HG02571 (cell line): ENCODE measurements at regions not wholly inside any gene's neighbourhood (a gene's known extent, or its start where the extent isn't known, plus 50 kb on each side); places are given as distances from the start of the nearest gene placed in this dataset.

Experiments used
- ATAC-seq: cut with Tn5 transposase; IDR thresholded peaks from one replicate; pipeline ENCODE4 v1.9.1; 2021; ENCODE audit warnings: mild to moderate bottlenecking, moderate library complexity; ENCODE audit not compliant: unreplicated experiment

DNA sequence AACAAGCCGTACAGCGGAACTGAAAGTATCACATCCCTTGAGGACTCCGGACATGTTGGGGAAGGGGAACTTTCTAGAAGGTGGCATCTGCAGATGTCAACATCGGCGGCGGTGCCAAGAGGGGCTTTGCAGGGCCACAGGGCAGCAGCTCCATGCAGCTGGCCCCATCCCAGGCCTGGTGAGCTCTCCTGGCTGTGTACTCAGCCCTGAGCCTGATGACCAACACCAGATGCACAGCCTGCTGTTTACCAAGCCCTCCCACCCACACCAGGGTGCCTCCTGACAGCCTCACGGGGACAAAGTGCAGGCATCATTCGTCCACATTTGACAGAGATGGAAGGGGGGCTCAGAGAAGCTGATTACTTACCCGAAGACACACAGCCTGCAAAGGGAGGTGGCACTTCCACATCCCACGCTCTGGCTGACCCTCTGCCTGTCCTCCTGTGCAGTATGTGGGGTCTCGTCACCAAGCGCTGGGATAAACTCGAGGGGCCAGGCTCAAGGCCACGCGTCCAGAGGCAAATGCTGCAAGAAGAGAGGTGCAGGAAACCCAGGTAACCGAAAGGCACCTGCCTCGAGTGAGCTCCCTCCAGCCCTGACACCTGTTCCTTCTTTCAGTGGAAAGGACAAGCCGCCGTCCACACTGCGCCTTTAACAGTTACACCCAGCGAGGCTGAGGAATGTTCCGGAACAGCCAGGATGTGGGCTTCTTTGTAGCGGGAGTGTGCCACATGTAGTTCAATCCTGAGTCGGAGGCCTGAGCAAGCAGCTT, 69.0 kb upstream of the ASAP2 start:
- no peak for ATAC-seq

DNA sequence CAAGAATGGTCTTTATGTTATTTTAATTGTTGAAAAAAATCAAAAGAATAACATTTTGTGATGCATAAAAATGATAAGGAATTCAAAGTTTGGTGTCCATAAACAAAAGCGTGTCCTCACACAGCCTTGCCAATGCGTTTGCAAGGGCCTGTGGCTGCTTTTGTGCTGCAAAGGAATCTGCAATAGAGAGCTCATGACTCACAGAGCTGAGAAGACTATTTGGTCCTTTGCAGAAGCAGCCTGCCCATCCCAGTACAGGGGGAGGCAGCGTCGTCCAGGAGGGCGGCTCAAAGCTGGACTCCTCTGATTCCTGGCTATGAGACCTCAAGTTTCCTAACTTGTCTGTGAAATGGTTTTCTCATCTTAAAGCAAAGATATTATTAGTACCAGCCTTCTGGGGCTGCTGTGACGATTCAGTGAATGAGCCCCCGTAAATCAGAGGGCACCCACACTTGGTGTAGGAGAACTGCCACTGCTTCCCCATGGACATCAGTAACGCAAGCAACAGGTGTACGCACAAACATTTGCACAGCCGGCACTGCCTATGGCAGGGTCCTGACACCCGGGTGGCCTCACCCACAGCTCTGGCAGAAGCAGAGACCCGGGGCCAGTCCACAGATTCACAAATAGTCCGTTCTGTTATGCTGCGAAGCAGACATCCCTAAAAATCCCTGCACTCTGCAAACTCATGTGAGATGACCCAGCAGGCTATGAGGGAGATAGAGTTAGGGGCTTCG, 70.6 kb upstream of the ASAP2 start:
- ATAC-seq, result no peak

DNA sequence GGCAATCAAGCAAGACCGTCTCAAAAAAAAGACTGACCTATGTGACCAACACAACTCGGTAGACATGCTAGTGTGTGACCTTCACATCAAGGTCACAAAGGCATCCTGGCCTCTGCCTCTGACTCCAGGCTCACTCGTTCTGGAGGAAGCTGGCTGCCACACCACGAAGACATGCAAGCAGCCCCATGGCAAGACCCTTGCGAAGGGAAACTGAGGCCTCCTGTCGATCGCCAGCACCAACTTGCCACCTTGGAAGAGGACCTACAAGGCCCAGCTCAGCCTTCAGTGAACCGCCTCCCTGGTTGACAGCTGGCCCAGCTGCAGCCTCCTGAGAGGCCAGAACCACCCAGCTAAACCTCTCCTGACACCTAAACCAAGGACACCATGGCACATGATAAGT, 79.3 kb upstream of the ASAP2 start:
- ATAC-seq, result no peak

DNA sequence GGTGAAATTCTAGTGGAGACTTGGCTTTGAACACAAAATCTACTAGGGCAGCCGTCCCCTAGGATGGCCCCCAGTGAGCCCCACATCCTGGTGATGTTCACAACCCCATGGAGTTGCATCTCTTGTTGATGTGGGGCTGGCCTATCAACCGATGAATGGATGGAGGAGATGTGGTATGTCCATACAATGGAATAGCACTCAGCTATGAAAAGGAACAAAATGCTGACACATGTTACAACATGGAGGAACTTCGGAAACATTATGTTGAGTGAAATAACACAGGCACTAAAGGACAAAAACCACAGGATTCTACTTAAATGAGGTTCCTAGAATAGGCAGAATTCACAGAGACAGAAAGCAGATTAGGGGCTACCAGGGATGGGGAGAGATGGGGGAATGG, 80.1 kb upstream of the ASAP2 start:
- ATAC-seq, result no peak

DNA sequence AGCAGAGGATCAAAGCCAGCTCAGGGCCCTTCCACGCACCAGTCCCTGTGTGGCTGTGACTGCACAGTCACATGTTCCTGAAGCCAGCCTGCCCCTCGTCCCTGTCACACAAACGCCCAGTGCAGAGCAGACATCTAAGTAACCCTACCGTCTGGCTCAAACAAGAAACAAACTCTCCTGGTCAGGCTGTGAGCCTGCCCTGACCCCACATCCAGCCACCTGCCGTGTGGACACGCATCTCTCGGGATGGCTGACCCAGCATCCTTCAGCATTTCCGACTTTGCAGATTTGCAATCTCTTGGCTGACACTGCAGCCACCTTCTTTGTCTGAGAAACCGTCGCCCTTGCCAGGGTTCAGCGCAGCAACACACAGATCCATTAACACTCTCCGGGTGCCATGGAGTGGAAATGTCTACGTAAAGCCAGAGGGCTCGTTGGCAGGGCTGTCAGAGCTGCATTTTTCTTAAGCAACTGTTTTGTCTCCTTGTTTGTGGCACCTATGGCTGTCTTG, 82.3 kb upstream of the ASAP2 start:
- ATAC-seq, result no peak

DNA sequence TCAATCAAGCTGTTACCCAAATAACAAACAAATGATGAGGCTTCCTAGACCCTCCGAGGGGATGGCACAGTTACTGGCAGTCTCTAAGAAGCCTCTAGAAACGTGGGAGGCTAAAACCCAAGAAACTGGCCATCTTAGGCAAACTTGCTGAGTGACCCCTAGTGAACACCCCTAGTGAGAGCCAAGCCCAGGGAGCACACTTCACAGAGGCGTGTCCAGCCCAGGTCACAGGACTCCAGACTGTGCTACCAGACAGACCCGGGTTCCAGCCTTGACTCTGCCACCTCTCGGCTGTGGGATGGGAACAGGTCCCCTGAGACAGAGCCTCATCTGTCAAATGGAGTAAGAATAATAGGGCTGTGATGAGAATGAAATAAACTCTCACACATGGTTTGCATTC, 83.5 kb upstream of the ASAP2 start:
- ATAC-seq, result no peak

DNA sequence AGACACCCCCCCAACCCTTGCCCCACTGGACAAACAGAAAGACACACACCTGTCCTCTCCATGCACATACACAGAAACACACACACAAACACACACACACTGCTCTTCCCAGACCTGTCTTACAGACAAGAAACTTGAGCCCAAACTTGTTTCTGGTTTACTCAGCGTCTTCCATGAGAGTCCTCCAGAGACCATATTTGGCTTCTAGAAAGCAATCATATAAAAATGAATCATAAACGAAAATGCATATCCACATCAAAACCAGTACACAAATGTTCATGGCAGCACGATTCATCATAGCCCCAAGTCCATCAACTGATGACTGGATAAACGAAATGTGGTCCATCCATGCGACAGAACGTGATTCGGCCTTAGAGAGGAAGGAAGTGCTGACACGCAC, 84.2 kb upstream of the ASAP2 start:
- ATAC-seq, result no peak

DNA sequence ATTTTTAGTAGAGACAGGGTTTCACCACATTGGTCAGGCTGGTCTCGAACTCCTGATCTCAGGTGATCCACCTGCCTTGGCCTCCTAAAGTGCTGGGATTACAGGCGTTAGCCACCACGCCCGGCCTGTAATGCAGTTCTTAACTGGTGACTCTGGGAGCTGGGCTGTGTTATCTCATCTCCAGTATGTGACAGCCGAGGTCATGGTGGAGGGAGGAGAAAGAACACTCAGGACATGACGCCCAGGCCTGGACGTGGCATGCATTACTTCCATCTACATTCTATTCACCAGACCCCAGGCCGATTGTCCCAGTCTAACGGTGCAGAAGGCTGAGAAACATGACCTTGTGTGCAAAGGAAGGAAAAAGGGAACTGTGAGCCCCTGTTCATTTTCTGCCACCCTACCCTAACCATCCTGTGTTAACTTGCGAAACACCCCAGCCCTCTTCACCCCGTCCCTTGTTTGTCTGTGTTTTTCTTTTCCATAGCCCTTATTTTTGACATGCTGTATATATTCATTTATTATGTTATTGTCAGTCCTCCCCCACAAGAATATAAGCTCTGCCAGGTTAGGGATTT, 88.1 kb upstream of the ASAP2 start:
- no peak for ATAC-seq

DNA sequence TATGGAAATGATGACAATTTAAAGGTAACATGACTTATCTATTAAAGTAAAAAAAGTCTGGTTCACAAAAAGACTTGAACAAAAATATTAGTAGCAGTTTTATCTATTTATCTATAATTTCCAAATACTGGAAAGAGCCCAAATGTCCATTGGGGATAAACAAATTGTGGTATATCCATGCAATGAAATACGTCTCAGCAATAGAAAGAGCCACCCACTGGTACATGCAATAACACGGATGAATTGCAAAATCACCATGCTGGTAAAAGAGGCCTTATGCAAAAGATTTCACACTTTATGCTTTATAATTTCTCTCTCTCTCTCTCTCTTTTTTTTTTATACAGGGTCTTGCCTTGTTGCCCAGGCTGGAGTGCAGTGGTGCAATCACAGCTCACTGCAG, 91.4 kb upstream of the ASAP2 start:
- no peak for ATAC-seq

DNA sequence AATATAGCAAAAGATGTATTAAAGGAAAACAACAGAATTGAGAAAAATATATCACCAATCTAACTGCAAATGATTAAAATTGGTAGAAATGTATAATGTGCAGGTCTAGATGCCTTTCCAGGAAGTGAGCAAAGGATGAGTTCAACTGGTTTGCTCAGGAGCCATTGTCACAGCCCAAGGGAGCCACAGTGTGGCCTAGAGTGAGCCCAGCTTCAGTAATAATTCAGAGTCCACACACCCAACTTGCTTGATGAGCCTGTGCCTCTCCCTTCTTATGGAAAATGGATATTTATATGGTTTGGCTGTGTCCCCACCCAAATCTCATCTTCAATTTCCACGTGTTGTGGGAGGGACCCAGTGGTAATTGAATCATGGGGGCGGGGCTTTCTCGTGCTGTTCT, 92.2 kb upstream of the ASAP2 start:
- no peak for ATAC-seq

DNA sequence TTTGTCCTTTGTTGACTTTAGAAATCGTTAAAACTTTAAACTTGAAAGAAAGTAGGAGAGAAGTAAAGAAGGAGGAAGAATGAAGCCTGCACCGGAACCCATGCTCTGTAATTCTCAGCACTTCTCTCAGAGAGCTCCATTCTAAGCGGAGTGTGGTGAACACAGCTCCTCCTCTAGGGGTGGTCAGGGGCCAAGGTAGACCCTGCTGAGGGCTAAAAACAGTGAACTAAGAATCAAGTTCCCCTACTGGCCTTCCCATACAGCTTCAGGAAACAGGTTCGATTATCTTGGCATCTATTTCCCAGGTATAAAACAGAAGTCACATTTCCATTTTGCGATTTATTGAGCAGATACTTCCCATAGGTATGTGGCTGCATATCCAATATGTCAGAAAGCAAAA, 92.7 kb upstream of the ASAP2 start:
- no peak for ATAC-seq

DNA sequence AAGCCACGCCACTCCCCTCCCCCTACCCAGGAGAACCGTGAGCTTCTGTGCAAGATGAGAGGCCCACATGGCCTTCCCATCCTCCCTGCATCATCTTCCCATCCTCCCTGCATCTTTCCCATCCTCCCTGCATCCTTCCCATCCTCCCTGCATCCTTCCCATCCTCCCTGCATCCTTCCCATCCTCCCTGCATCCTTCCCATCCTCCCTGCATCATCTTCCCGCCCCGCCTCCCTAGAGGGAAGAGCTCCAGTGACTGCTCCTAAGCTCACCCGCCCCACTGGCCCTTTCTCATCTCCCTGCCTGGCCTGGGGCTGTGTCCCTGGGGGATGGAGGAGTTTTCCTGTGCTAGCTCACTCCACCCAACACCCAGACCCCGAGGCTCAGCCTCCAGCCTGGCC, 93.3 kb upstream of the ASAP2 start:
- no peak for ATAC-seq

DNA sequence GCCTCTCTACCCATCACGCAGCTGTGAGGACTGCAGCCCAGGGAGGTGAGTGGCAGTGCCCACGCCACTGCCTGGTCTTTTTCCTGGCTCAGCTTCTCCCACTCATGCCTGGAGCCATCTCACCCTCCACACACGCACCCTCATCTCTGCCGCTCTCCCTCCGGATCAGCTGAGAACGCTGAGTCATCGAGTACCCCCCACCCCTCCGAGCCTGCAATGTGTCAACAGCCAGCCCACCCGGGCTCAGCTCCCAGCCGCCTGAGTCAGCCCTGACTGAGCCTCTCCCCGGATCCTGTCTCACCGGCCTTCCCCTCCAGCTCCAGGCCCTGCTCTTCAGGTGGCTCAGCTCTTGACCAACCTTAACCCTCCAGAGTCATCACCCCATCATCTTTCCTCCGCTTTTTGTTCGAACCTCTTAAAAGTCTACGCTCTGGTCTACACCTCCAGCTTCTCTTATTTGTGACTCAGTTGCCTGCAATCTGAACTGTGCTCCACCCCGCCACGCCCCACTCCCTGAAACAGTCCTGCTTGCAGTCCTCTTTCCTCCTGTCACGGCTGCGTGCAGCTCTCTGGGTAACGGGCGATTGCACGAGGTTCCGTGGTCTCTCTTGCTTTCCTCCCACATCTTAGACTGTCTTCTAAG, 94.4 kb upstream of the ASAP2 start:
- no peak for ATAC-seq

DNA sequence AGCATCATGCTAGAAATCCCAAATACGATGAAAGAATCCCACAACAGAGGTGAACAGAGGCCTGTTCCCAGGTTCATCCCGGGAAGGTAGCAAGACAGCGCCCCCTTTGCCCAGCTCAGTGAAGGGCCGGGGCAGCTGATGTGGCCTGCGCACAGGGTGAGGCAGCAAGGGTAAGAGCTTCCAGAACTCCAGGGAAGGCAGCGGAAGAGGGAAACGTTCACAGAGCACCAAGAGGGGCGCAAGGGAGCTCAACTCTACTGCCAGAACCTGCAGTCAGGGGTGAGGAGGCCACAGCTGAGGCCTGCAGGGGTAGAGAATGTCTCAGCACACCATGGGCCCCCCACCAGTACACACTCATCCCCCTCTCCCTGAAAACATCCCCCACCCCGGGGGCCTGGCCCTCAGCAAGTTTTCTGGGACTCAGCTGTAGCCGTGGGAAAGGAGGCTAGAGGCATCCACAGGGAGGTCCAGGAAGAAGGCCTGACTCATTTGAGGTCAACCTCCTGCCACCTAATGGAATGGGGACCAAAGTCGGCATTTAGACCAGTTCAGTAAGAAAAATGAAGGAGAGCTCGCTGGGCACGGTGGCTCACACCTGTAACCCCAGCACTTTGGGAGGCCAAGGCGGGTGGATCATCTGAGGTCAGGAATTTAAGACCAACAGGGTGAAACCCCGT, 95.6 kb upstream of the ASAP2 start:
- ATAC-seq, result no peak

DNA sequence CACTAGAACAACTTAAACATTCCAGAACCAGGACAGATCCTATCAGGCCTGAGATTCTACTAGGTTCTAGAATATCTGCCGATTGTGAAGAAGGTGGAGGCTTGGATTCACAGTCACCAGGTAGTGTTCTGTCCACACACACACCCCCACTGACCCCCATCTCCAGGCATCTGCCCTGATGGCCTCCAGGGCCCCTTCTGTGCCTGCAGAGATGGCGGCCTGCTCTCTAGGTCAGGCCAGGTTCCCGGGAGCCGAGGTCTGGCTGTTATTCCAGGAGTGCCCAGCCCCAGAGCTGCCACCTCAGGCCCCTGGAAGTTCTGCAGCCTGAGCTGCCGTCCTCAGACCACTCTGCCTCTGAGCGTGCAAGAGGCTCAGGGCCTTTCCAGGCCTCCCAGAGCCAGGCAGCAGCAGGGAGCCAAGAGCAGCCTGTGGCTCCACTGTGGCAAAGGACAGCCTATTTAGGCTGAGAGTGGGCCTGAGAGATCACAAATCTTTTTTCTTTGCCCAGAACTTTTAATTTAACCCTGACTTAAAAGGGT, 96.2 kb upstream of the ASAP2 start:
- no peak for ATAC-seq

DNA sequence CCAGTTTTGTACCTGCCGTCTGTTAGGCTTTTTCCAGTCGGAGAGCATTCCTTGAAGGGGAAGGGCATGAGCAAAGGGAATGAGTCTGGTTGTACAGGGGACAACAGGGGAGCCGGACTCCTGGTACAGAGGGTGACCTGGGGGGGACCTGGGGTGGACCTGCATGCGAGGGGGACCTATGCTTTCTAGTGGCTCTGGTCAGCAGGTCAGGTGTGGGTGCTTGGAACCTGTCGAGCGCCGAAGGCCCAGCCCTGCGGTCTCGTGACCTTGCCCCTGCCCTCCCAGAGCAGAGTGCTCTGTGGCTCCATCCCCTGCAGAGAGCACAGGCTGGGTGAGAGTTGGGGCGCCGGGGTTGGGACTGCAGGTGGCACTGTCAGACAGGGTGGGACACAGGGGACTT, 96.7 kb upstream of the ASAP2 start:
- no peak for ATAC-seq

DNA sequence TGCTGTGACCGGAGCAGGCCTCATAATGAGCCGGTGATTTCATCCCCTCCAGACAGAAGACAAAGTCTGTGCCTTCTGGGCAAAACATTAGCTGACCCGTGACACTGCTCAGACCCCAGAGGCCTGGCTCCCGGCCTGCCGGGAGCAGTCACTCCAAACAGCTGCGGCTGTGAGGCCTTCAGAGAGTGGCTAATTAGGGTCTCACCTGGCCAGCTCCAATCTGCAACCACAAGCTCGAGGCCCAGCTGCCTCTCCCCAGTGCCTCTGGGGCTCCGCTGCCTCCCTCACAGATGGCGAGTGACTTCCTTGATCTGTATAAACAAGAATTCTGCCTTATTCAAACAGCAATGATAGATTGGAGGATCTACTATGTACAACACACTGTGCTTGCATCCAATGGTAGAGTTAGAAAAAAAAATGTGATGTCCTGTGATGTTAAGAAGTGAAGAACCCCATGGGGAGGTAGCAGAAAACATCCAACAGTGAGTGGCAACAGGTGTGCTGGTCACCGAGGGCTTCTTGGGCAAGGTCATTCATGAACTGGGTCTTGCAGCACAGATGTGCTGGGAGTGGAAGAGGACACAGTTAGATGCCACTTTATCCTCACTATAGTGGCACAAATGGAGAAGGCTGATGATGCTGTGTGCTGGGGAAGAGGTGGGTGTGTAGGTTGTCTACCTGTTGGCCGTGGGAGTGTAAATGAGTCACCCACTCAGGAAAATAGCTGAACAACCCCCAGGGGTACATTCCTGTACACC, 98.2 kb upstream of the ASAP2 start:
- no peak for ATAC-seq

DNA sequence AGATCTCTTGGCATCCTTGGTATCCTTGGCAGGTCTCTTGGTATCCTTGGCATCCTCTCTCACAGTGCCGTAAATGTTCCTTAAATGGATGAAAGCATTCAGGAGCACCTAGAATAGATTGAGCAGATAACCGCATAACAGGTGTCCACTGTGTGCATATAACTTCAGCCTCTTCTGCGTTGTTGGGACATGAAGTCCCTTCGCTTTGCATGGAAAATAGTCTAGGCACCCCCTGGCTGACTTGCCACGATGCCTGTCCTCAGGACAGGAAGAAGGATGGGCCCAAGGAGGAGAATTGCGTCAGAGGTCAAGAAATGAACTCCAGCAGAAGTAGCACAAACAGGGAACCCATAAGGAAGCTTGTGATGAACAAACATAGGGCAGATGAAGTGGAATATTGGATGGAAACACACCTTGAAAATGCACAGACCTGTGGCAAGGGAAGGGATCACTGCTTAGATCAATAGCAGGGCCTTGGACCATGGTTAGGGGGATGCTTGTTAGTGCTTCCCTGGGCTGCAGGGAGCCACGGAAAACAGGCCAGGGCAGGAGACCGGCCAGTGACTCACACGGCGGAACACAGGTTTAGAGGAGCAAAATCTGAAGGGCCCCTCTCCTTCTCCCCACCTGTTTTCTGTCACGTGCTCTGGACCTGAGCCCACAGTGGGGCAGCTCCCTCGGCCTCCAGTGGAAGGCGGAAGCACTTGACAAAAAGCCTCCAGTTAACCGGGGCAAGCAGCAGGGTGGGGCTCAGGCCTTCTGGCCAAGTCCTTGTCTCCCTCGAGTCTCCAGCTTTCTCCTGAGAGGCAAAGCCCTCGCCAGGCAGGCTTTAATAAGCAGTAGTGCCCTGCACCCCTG, 99.2 kb upstream of the ASAP2 start:
- ATAC-seq, result no peak
